ENCODE measurements at regions not wholly inside any gene's neighbourhood (a gene's known extent, or its start where the extent isn't known, plus 50 kb on each side); places are given as distances from the start of the nearest gene placed in this dataset.

DNA sequence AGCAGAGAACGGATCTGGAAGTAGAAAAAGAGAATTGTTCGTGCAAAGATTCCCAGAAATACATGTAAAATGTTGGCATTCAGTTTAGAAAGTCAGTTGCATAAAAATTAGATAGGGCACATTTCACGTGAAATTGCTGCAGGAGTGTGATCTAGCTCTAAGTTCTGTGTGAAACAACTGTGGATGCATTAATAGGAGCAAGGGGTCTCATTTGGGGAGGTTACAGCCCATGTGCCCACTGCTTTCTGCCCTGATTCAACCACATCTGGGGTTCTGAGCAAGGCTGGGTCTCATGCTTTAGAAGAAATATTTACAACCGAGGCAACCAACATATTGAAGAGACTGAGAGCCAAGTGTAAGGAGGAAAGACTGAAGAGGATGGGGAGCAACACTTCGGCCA is 639.0 kb downstream of the BCOR start:
- H3K27me3 ChIP-seq (ENCODE audit: insufficient read depth, low read length), result peaks cover 7% of the 10 kb centered on the region; the same call in 1 of the 2 replicates
- no peaks in the 10 kb centered on the region for H4K20me1 ChIP-seq (ENCODE audit: insufficient read depth)
- no peak overlapping the region for H3K9ac ChIP-seq (ENCODE audit: low read length)
- no peak overlapping the region for H3K4me2 ChIP-seq (ENCODE audit: low read length)
- H3K9me3 ChIP-seq (ENCODE audit: control insufficient read depth in 1 of 2, insufficient read depth in 1 of 2, low read depth in 1 of 2, low read length in 2 of 2), result no peaks in the 10 kb centered on the region
- ChIA-PET RAD21 (ENCODE audit: low non-redundant PET in 1 of 2, low total read pairs in 2 of 2, uncharacterized antibody in 2 of 2, unreplicated experiment in 2 of 2) (no interaction called here), POLR2A (no interaction called here), CTCF (no interaction called here)
- H3K4me3 ChIP-seq (replicated peaks in 1 of 2; ENCODE audit: low read depth in 1 of 2, low read length in 2 of 2), result no peak overlapping the region
- no peaks in the 10 kb centered on the region for H3K79me2 ChIP-seq (ENCODE audit: insufficient read depth, low read length)
- H3K27ac ChIP-seq (ENCODE audit: low read depth, low read length), result no peak overlapping the region
- no peak for ATAC-seq
- H3K36me3 ChIP-seq (ENCODE audit: control insufficient read depth in 1 of 2, insufficient read depth in 2 of 2, low read length in 2 of 2), result no peaks in the 10 kb centered on the region
- BruUV-seq (replicated peaks), result no TSS peak
- intact Hi-C loops (cut with micrococcal nuclease), result no loop called here
- no peak for TF ChIP-seq EGR1 (IDR thresholded peaks at IDR 0.05; ENCODE audit: low read depth)
- TF ChIP-seq RAD21 (IDR thresholded peaks at IDR 0.05; ENCODE audit: low read depth), result no peak
- no peak for TF ChIP-seq SRF (IDR thresholded peaks at IDR 0.05; ENCODE audit: low read depth)
- no peak for TF ChIP-seq ZFX (IDR thresholded peaks at IDR 0.05)
- TF ChIP-seq, protein P1, sequence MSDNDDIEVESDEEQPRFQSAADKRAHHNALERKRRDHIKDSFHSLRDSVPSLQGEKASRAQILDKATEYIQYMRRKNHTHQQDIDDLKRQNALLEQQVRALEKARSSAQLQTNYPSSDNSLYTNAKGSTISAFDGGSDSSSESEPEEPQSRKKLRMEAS (IDR thresholded peaks at IDR 0.05), result no peak
- no peak for TF ChIP-seq YY1 (IDR thresholded peaks at IDR 0.05; ENCODE audit: extremely low read depth, insufficient replicate concordance, low read depth, low read length)
- TF ChIP-seq SIN3A (IDR thresholded peaks at IDR 0.05; ENCODE audit: low read depth), result no peak
- TF ChIP-seq, protein P2, sequence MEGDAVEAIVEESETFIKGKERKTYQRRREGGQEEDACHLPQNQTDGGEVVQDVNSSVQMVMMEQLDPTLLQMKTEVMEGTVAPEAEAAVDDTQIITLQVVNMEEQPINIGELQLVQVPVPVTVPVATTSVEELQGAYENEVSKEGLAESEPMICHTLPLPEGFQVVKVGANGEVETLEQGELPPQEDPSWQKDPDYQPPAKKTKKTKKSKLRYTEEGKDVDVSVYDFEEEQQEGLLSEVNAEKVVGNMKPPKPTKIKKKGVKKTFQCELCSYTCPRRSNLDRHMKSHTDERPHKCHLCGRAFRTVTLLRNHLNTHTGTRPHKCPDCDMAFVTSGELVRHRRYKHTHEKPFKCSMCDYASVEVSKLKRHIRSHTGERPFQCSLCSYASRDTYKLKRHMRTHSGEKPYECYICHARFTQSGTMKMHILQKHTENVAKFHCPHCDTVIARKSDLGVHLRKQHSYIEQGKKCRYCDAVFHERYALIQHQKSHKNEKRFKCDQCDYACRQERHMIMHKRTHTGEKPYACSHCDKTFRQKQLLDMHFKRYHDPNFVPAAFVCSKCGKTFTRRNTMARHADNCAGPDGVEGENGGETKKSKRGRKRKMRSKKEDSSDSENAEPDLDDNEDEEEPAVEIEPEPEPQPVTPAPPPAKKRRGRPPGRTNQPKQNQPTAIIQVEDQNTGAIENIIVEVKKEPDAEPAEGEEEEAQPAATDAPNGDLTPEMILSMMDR (IDR thresholded peaks at IDR 0.05 in 2 of 3, conservative IDR thresholded peaks at IDR 0.05 in 1 of 3; ENCODE audit: borderline replicate concordance in 1 of 3, insufficient read depth in 1 of 3, low read depth in 2 of 3, low read length in 2 of 3), result no peak
- TF ChIP-seq, protein P3, sequence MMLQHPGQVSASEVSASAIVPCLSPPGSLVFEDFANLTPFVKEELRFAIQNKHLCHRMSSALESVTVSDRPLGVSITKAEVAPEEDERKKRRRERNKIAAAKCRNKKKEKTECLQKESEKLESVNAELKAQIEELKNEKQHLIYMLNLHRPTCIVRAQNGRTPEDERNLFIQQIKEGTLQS (IDR thresholded peaks at IDR 0.05), result no peak
- TF ChIP-seq SP1 (IDR thresholded peaks at IDR 0.05; ENCODE audit: low read depth), result no peak
- TF ChIP-seq JUND (IDR thresholded peaks at IDR 0.05), result no peak
- no peak for TF ChIP-seq CEBPB (IDR thresholded peaks at IDR 0.05; ENCODE audit: low read depth)
- no peak overlapping the region for H2AFZ ChIP-seq (ENCODE audit: low read depth, low read length, poor library complexity, severe bottlenecking)
- H3K4me1 ChIP-seq (ENCODE audit: control insufficient read depth in 1 of 2, insufficient read depth in 2 of 2, low read length in 2 of 2), result no peaks in the 10 kb centered on the region
- DNase-seq (ENCODE audit: low read depth, low spot score), result no peak
- H3K9me2 ChIP-seq (ENCODE audit: insufficient read depth), result no peaks in the 10 kb centered on the region

Data from HCT116 (cell line).